DOHH2 (cell line): ENCODE measurements at regions not wholly inside any gene's neighbourhood (a gene's known extent, or its start where the extent isn't known, plus 50 kb on each side); places are given as distances from the start of the nearest gene placed in this dataset.

Experiments
- H3F3A ChIP-seq: fragments of 200-600 bp; sonication (generic), shearing (Covaris generic); 2 replicates; pipeline ENCODE4 v1.6.0; 2016; ENCODE audit warnings: antibody characterized with exemption, mild to moderate bottlenecking; ENCODE audit not compliant: control insufficient read depth, insufficient read depth
- H3K27ac ChIP-seq: fragments of 200-600 bp; sonication (generic); 2 replicates; pipeline ENCODE4 v1.5.1; 2014; ENCODE audit warnings: low read depth, mild to moderate bottlenecking, low read length, moderate library complexity
- H3K27me3 ChIP-seq: fragments of 200-600 bp; sonication (generic); 2 replicates; pipeline ENCODE4 v1.6.1; 2014; ENCODE audit warnings: mild to moderate bottlenecking, low read length, mixed read lengths; ENCODE audit not compliant: control insufficient read depth
- H3K36me3 ChIP-seq: fragments of 200-600 bp; sonication (generic); 2 replicates; pipeline ENCODE4 v1.6.1; 2014; ENCODE audit warnings: mild to moderate bottlenecking, low read length, moderate library complexity, mixed read lengths; ENCODE audit not compliant: control insufficient read depth
- H3K4me1 ChIP-seq: fragments of 200-600 bp; sonication (generic); 2 replicates; pipeline ENCODE4 v1.6.1; 2014; ENCODE audit warnings: mild to moderate bottlenecking, low read length, mixed read lengths; ENCODE audit not compliant: control insufficient read depth
- H3K4me2 ChIP-seq: fragments of 200-600 bp; sonication (generic); 2 replicates; pipeline ENCODE4 v1.6.0; 2014; ENCODE audit warnings: mild to moderate bottlenecking, low read length, moderate library complexity
- H3K4me3 ChIP-seq: fragments of 200-600 bp; sonication (generic); 2 replicates; pipeline ENCODE4 v1.5.1; 2014; ENCODE audit warnings: mild to moderate bottlenecking, low read length, mixed read lengths
- H3K79me2 ChIP-seq: fragments of 200-600 bp; sonication (generic); 2 replicates; pipeline ENCODE4 v1.6.1; 2014; ENCODE audit warnings: mild to moderate bottlenecking, low read length, mixed read lengths; ENCODE audit not compliant: control insufficient read depth
- H3K9me2 ChIP-seq: fragments of 200-600 bp; sonication (generic); replicated peaks from 2 replicates; pipeline ENCODE4 v1.6.1; 2014; ENCODE audit warnings: mild to moderate bottlenecking, low read length, mixed read lengths; ENCODE audit not compliant: control insufficient read depth
- H3K9me3 ChIP-seq: fragments of 200-600 bp; sonication (generic); 2 replicates; pipeline ENCODE4 v1.6.1; 2014; ENCODE audit warnings: antibody characterized with exemption, low read length, mixed read lengths; ENCODE audit not compliant: control insufficient read depth, insufficient read depth
- H4K20me1 ChIP-seq: fragments of 200-600 bp; sonication (generic); 2 replicates; pipeline ENCODE4 v1.6.0; 2014; ENCODE audit warnings: low read depth, mild to moderate bottlenecking, antibody characterized with exemption, low read length, moderate library complexity; ENCODE audit not compliant: control insufficient read depth, insufficient read depth
- EZH2phosphoT487 ChIP-seq: fragments of 200-600 bp; sonication (generic); IDR thresholded peaks from 2 replicates; pipeline ENCODE4 v1.6.1; 2017; ENCODE audit warnings: borderline replicate concordance, mild to moderate bottlenecking, antibody characterized with exemption, low read length, moderate library complexity, mixed read lengths
- TF ChIP-seq, protein P1 (sequence below): fragments of 200-600 bp; sonication (generic); IDR thresholded peaks from one replicate; pipeline ENCODE4 v1.5.1; 2014; ENCODE audit warnings: antibody characterized with exemption, mild to moderate bottlenecking, low read depth, low read length; ENCODE audit not compliant: poor library complexity, severe bottlenecking

DNA sequence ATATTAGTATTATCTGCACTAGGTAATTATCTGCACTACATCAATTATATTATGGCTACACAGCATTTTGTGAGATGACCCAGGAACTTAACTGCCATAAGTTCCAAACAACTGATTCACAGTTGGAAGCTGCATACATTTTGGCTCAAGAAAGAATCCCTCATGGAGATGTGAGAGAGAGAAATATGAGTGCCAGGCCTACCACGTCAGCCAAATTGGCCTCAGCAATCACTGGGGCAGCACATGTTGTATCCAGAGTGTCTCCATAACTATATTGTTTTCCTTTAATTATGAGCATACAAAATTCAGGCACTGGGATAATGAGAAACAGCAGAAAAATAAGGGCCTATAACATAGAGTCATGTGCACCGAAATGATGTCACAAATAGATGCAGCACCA is 174.2 kb upstream of the DMD start:
- H3K9me2 ChIP-seq = no peaks in the 10 kb centered on the region
- TF ChIP-seq, protein P1, sequence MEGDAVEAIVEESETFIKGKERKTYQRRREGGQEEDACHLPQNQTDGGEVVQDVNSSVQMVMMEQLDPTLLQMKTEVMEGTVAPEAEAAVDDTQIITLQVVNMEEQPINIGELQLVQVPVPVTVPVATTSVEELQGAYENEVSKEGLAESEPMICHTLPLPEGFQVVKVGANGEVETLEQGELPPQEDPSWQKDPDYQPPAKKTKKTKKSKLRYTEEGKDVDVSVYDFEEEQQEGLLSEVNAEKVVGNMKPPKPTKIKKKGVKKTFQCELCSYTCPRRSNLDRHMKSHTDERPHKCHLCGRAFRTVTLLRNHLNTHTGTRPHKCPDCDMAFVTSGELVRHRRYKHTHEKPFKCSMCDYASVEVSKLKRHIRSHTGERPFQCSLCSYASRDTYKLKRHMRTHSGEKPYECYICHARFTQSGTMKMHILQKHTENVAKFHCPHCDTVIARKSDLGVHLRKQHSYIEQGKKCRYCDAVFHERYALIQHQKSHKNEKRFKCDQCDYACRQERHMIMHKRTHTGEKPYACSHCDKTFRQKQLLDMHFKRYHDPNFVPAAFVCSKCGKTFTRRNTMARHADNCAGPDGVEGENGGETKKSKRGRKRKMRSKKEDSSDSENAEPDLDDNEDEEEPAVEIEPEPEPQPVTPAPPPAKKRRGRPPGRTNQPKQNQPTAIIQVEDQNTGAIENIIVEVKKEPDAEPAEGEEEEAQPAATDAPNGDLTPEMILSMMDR = no peak
- no peak for TF ChIP-seq EZH2phosphoT487
- no peaks in the 10 kb centered on the region for H3F3A ChIP-seq
- H3K79me2 ChIP-seq = no peaks in the 10 kb centered on the region
- H4K20me1 ChIP-seq = no peaks in the 10 kb centered on the region
- H3K27ac ChIP-seq = no peak overlapping the region
- no peak overlapping the region for H3K4me2 ChIP-seq
- no peaks in the 10 kb centered on the region for H3K27me3 ChIP-seq
- no peaks in the 10 kb centered on the region for H3K9me3 ChIP-seq
- no peaks in the 10 kb centered on the region for H3K4me1 ChIP-seq
- no peak overlapping the region for H3K4me3 ChIP-seq
- H3K36me3 ChIP-seq = no peaks in the 10 kb centered on the region

DNA sequence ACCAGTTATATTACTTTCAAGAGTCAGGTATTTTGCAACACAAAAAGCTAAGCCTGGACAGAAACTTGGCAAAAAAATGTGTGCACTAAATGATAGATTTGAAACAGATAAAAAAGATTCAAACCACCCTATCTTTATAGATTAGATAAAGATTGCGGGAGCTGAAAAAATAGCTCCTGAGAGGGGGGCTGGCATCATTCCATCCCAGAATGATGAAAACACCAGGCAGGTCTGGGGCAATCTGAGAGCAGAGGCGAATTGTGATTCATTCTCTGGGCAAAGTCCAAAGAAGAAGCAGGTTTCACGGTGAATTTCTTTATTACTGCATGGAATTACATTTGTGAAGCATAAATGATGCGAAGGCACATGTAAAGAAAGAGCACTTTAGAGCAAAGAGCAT is 168.5 kb upstream of the DMD start:
- Histone ChIP-seq H3K27me3 (no peaks in the 10 kb centered on the region), H3K9me3 (no peaks in the 10 kb centered on the region), H3K79me2 (no peaks in the 10 kb centered on the region), H3K27ac (no peak overlapping the region), H3F3A (no peaks in the 10 kb centered on the region), H3K4me1 (no peaks in the 10 kb centered on the region), H3K36me3 (no peaks in the 10 kb centered on the region), H3K4me3 (no peak overlapping the region), H4K20me1 (no peaks in the 10 kb centered on the region), H3K4me2 (no peak overlapping the region), H3K9me2 (no peaks in the 10 kb centered on the region)
- TF ChIP-seq EZH2phosphoT487 = no peak
- TF ChIP-seq, protein P1 = no peak

DNA sequence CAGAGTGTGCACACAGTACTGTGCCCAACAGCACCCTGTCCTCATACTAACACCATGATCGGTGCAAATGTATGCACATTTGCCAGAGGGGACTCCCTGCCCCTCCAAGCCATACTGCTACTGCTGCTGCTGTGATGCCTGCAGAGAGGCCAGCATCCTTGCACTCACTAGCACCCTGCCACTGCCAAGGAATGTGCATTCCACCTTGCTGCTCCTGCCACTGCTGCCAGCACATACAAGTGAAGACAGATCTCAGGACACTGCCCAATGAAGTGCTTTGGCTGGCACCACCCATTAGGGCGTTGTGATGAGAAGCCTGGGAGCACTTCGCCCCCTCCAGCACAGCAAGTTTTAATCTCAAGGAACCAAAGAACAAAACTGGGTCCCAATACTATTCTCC is 146.3 kb upstream of the DMD start:
- Histone ChIP-seq H3K27me3 (no peaks in the 10 kb centered on the region), H3K4me2 (no peak overlapping the region), H3F3A (no peaks in the 10 kb centered on the region), H3K9me2 (no peaks in the 10 kb centered on the region), H3K4me1 (no peaks in the 10 kb centered on the region), H3K9me3 (no peaks in the 10 kb centered on the region), H4K20me1 (no peaks in the 10 kb centered on the region), H3K4me3 (no peak overlapping the region), H3K79me2 (no peaks in the 10 kb centered on the region), H3K27ac (no peak overlapping the region), H3K36me3 (no peaks in the 10 kb centered on the region)
- TF ChIP-seq, protein P1 = no peak
- TF ChIP-seq EZH2phosphoT487 = no peak

DNA sequence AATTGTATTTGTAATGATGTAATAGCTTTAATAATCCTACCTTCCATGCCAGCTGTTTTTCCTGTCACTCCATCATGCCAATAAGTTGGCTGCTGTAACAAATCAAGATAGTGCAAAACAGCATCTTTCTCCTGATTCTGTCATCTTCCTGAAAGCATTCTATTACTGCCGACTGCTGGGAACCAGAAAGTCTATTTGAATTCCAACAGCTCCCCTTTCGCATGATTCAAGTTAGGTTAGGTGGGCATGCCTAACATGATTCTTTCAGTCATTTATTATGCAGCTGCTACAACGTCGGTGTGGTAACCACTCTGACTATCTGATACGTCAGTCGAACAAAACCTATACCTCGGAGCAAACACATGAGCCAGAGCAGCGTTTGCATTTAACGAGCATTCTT is 127.9 kb upstream of the DMD start:
- no peak overlapping the region for H3K27ac ChIP-seq
- no peaks in the 10 kb centered on the region for H4K20me1 ChIP-seq
- TF ChIP-seq EZH2phosphoT487 = no peak
- TF ChIP-seq, protein P1 = no peak

More for the DNA sequence above, 127.9 kb upstream of the DMD start:
- H3K27me3 ChIP-seq = no peaks in the 10 kb centered on the region
- H3K9me2 ChIP-seq = no peaks in the 10 kb centered on the region
- peaks cover 25% of the 10 kb centered on the region for H3K4me1 ChIP-seq
- H3K79me2 ChIP-seq = no peaks in the 10 kb centered on the region
- H3K4me3 ChIP-seq = no peak overlapping the region
- H3K9me3 ChIP-seq = no peaks in the 10 kb centered on the region; the same call in 1 of the 2 replicates
- no peaks in the 10 kb centered on the region for H3F3A ChIP-seq
- H3K36me3 ChIP-seq = no peaks in the 10 kb centered on the region; the same call in 1 of the 2 replicates
- no peak overlapping the region for H3K4me2 ChIP-seq
